ENCODE measurements at regions not wholly inside any gene's neighbourhood (a gene's known extent, or its start where the extent isn't known, plus 50 kb on each side); places are given as distances from the start of the nearest gene placed in this dataset.

GRCh38 chr6:169398342-169399105 lies 144.9 kb upstream of the THBS2 start:
- TF ChIP-seq, protein P1, sequence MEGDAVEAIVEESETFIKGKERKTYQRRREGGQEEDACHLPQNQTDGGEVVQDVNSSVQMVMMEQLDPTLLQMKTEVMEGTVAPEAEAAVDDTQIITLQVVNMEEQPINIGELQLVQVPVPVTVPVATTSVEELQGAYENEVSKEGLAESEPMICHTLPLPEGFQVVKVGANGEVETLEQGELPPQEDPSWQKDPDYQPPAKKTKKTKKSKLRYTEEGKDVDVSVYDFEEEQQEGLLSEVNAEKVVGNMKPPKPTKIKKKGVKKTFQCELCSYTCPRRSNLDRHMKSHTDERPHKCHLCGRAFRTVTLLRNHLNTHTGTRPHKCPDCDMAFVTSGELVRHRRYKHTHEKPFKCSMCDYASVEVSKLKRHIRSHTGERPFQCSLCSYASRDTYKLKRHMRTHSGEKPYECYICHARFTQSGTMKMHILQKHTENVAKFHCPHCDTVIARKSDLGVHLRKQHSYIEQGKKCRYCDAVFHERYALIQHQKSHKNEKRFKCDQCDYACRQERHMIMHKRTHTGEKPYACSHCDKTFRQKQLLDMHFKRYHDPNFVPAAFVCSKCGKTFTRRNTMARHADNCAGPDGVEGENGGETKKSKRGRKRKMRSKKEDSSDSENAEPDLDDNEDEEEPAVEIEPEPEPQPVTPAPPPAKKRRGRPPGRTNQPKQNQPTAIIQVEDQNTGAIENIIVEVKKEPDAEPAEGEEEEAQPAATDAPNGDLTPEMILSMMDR (conservative IDR thresholded peaks at IDR 0.05): no peak
- TF ChIP-seq EZH2 (IDR thresholded peaks at IDR 0.05; ENCODE audit: low read depth): no peak
